ENCODE measurements at regions not wholly inside any gene's neighbourhood (a gene's known extent, or its start where the extent isn't known, plus 50 kb on each side); places are given as distances from the start of the nearest gene placed in this dataset.

- H3K27ac ChIP-seq, result no peak overlapping the region
- no peaks in the 10 kb centered on the region for H3K4me1 ChIP-seq (ENCODE audit: insufficient read depth)
- no peaks in the 10 kb centered on the region for H3K9me3 ChIP-seq (ENCODE audit: low read depth)
- no peaks in the 10 kb centered on the region for H3K27me3 ChIP-seq
- no peaks in the 10 kb centered on the region for H4K20me1 ChIP-seq (ENCODE audit: insufficient read depth, poor library complexity, severe bottlenecking)
- TF ChIP-seq CTCF (IDR thresholded peaks at IDR 0.05; ENCODE audit: poor library complexity) (no peak), EZH2phosphoT487 (IDR thresholded peaks at IDR 0.05; ENCODE audit: low read depth, severe bottlenecking, unreplicated experiment) (no peak), EZH2 (IDR thresholded peaks at IDR 0.05; ENCODE audit: borderline replicate concordance) (no peak)
- H3K36me3 ChIP-seq (replicated peaks; ENCODE audit: insufficient read depth, low read depth), result no peaks in the 10 kb centered on the region
- H3K4me2 ChIP-seq, result no peak overlapping the region
- no peak overlapping the region for H3K4me3 ChIP-seq
- no peak overlapping the region for H2AFZ ChIP-seq
- 97% methylated on average over 1 of the region's 1 CpG for WGBS (ENCODE audit: low lambda C conversion rate, missing lambda C conversion rate)
- H3K79me2 ChIP-seq, result no peaks in the 10 kb centered on the region
- no peaks in the 10 kb centered on the region for H3K9me2 ChIP-seq (replicated peaks; ENCODE audit: insufficient read depth)
- DNase-seq (ENCODE audit: low spot score), result no peak
Observed at GRCh38 chr3:30281526-30281925, 324.9 kb upstream of the TGFBR2 start.

GRCh38 chr3:30282154-30282696, 324.2 kb upstream of the TGFBR2 start:
- no peak overlapping the region for H3K27ac ChIP-seq
- no peaks in the 10 kb centered on the region for H3K4me1 ChIP-seq (ENCODE audit: insufficient read depth)
- H3K27me3 ChIP-seq, result no peaks in the 10 kb centered on the region
- WGBS (ENCODE audit: low lambda C conversion rate, missing lambda C conversion rate), result 50% methylated on average over 3 of the region's 3 CpGs
- no peaks in the 10 kb centered on the region for H3K36me3 ChIP-seq (replicated peaks; ENCODE audit: insufficient read depth, low read depth)
- no peaks in the 10 kb centered on the region for H3K79me2 ChIP-seq
- TF ChIP-seq EZH2 (IDR thresholded peaks at IDR 0.05; ENCODE audit: borderline replicate concordance) (no peak), EZH2phosphoT487 (IDR thresholded peaks at IDR 0.05; ENCODE audit: low read depth, severe bottlenecking, unreplicated experiment) (no peak), CTCF (IDR thresholded peaks at IDR 0.05; ENCODE audit: poor library complexity) (no peak)
- no peak overlapping the region for H3K4me3 ChIP-seq
- H3K4me2 ChIP-seq, result no peak overlapping the region
- no peak overlapping the region for H2AFZ ChIP-seq
- H3K9me3 ChIP-seq (ENCODE audit: low read depth), result no peaks in the 10 kb centered on the region
- DNase-seq (ENCODE audit: low spot score), result no peak
- H4K20me1 ChIP-seq (ENCODE audit: insufficient read depth, poor library complexity, severe bottlenecking), result no peaks in the 10 kb centered on the region
- no peaks in the 10 kb centered on the region for H3K9me2 ChIP-seq (replicated peaks; ENCODE audit: insufficient read depth)

GRCh38 chr3:30285188-30286006, 321.0 kb upstream of the TGFBR2 start:
- H3K4me2 ChIP-seq, result no peak overlapping the region
- H3K9me3 ChIP-seq (ENCODE audit: low read depth), result no peaks in the 10 kb centered on the region
- no peak overlapping the region for H3K27ac ChIP-seq
- H3K4me3 ChIP-seq, result no peak overlapping the region
- H3K36me3 ChIP-seq (replicated peaks; ENCODE audit: insufficient read depth, low read depth), result no peaks in the 10 kb centered on the region
- no peak overlapping the region for H2AFZ ChIP-seq
- H3K79me2 ChIP-seq, result no peaks in the 10 kb centered on the region
- 90% methylated on average over 5 of the region's 5 CpGs for WGBS (ENCODE audit: low lambda C conversion rate, missing lambda C conversion rate)
- TF ChIP-seq CTCF (IDR thresholded peaks at IDR 0.05; ENCODE audit: poor library complexity) (no peak), EZH2phosphoT487 (IDR thresholded peaks at IDR 0.05; ENCODE audit: low read depth, severe bottlenecking, unreplicated experiment) (no peak), EZH2 (IDR thresholded peaks at IDR 0.05; ENCODE audit: borderline replicate concordance) (no peak)
- no peak for DNase-seq (ENCODE audit: low spot score)
- no peaks in the 10 kb centered on the region for H3K27me3 ChIP-seq
- H4K20me1 ChIP-seq (ENCODE audit: insufficient read depth, poor library complexity, severe bottlenecking), result no peaks in the 10 kb centered on the region
- H3K4me1 ChIP-seq (ENCODE audit: insufficient read depth), result peaks cover 15% of the 10 kb centered on the region
- no peaks in the 10 kb centered on the region for H3K9me2 ChIP-seq (replicated peaks; ENCODE audit: insufficient read depth)

Data from hepatocyte (in vitro differentiated cells).